ENCODE measurements at regions not wholly inside any gene's neighbourhood (a gene's known extent, or its start where the extent isn't known, plus 50 kb on each side); places are given as distances from the start of the nearest gene placed in this dataset.

DNA sequence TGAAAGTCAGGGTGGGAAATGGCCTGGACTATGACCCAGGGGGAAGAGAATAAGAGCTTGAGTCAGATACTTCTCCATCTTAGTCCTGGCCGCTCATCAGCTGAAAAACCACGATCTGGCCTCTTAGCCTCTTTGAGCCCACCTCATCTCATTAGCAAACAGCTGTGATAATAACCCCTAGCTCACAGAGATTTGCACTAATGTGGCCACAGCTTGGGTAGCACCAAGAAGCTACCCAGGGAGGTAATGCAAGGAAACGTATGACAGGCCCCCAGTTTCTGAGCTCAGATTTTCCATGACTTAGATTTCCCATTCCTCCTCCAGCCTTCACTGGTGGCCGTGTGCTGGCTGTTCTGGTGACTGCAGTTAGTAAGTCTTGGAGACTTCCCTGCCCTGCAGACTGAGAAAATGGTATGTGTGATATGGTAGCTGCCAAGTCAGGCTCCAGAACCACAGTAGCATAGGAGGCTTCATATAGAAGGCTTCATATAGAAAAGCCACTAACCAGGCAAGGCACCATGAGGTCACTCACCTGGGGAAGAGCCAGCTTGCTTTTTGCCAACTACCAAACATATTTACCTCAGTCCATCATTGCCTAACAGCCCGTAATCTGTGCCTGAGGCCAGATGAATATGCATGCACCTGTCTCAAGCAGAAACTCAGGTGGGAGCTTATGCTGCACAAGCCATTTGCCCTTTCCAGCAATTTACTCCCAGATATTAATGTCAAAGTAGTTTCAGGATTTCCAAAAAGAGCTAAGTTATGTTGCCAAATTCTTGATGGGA lies 51.4 kb upstream of the GABRE start:
- TF ChIP-seq, protein P1, sequence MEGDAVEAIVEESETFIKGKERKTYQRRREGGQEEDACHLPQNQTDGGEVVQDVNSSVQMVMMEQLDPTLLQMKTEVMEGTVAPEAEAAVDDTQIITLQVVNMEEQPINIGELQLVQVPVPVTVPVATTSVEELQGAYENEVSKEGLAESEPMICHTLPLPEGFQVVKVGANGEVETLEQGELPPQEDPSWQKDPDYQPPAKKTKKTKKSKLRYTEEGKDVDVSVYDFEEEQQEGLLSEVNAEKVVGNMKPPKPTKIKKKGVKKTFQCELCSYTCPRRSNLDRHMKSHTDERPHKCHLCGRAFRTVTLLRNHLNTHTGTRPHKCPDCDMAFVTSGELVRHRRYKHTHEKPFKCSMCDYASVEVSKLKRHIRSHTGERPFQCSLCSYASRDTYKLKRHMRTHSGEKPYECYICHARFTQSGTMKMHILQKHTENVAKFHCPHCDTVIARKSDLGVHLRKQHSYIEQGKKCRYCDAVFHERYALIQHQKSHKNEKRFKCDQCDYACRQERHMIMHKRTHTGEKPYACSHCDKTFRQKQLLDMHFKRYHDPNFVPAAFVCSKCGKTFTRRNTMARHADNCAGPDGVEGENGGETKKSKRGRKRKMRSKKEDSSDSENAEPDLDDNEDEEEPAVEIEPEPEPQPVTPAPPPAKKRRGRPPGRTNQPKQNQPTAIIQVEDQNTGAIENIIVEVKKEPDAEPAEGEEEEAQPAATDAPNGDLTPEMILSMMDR (IDR thresholded peaks at IDR 0.05) = no peak
- TF ChIP-seq, protein P2, sequence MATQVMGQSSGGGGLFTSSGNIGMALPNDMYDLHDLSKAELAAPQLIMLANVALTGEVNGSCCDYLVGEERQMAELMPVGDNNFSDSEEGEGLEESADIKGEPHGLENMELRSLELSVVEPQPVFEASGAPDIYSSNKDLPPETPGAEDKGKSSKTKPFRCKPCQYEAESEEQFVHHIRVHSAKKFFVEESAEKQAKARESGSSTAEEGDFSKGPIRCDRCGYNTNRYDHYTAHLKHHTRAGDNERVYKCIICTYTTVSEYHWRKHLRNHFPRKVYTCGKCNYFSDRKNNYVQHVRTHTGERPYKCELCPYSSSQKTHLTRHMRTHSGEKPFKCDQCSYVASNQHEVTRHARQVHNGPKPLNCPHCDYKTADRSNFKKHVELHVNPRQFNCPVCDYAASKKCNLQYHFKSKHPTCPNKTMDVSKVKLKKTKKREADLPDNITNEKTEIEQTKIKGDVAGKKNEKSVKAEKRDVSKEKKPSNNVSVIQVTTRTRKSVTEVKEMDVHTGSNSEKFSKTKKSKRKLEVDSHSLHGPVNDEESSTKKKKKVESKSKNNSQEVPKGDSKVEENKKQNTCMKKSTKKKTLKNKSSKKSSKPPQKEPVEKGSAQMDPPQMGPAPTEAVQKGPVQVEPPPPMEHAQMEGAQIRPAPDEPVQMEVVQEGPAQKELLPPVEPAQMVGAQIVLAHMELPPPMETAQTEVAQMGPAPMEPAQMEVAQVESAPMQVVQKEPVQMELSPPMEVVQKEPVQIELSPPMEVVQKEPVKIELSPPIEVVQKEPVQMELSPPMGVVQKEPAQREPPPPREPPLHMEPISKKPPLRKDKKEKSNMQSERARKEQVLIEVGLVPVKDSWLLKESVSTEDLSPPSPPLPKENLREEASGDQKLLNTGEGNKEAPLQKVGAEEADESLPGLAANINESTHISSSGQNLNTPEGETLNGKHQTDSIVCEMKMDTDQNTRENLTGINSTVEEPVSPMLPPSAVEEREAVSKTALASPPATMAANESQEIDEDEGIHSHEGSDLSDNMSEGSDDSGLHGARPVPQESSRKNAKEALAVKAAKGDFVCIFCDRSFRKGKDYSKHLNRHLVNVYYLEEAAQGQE (IDR thresholded peaks at IDR 0.05; ENCODE audit: insufficient read depth in 1 of 2, low read depth in 2 of 2, low read length in 1 of 2) = no peak
- TF ChIP-seq POLR2AphosphoS5 (IDR thresholded peaks at IDR 0.05; ENCODE audit: low read depth, low read length) = no peak
